HepG2 (cell line): ENCODE measurements at regions not wholly inside any gene's neighbourhood (a gene's known extent, or its start where the extent isn't known, plus 50 kb on each side); places are given as distances from the start of the nearest gene placed in this dataset.
A peak's percentile ranks its signal among the peaks of the same experiment; 100 is the strongest.

ENCODE experiments used
- FOXA3 ChIP-seq: IDR thresholded peaks from 2 replicates; pipeline ENCODE4 v1.6.1; 2016; ENCODE audit warnings: missing genetic modification reagents, missing compliant biosample characterization
- GLI4 ChIP-seq: sonication (generic); formaldehyde crosslinking; IDR thresholded peaks from 2 replicates; pipeline ENCODE4 v1.5.1; 2020; ENCODE audit warnings: missing genetic modification reagents, mild to moderate bottlenecking, moderate library complexity, borderline replicate concordance
- HOXA9 ChIP-seq: sonication (generic); formaldehyde crosslinking; IDR thresholded peaks from 2 replicates; pipeline ENCODE4 v1.8.1; 2022; ENCODE audit warnings: missing genetic modification reagents, mild to moderate bottlenecking, moderate library complexity, borderline replicate concordance
- KMT2A ChIP-seq: sonication (generic); formaldehyde crosslinking; IDR thresholded peaks from 2 replicates; pipeline ENCODE4 v1.4.0; 2020; ENCODE audit warnings: missing genetic modification reagents
- NFRKB ChIP-seq: fragments of 450-650 bp; IDR thresholded peaks from 2 replicates; pipeline ENCODE4 v1.6.1; 2017
- NR2F1 ChIP-seq, 2 experiments: fragments of 450-650 bp in 1 of 2; formaldehyde crosslinking in 1 of 2; IDR thresholded peaks; 2 replicates each; pipeline versions ENCODE4 v1.5.0 to v1.6.1; 2016 to 2020; ENCODE audit warnings: mild to moderate bottlenecking in 1 of 2, missing compliant biosample characterization in 1 of 2, missing genetic modification reagents in 1 of 2, moderate library complexity in 1 of 2
- PHF21A ChIP-seq: sonication (generic); formaldehyde crosslinking; IDR thresholded peaks from 2 replicates; pipeline ENCODE4 v1.5.0; 2020; ENCODE audit warnings: mild to moderate bottlenecking, missing genetic modification reagents
- RAD21 ChIP-seq: fragments of 450-650 bp; formaldehyde crosslinking; IDR thresholded peaks from 2 replicates; pipeline ENCODE4 v1.5.0; 2020; ENCODE audit warnings: mild to moderate bottlenecking
- SALL1 ChIP-seq: sonication (generic); formaldehyde crosslinking; IDR thresholded peaks from 2 replicates; pipeline ENCODE4 v1.8.0; 2022; ENCODE audit warnings: mild to moderate bottlenecking, missing genetic modification reagents
- SMC3 ChIP-seq: IDR thresholded peaks from 2 replicates; pipeline ENCODE4 v1.6.1; 2011; ENCODE audit warnings: low read length, improper control_type of control experiment
- SNRNP70 ChIP-seq: fragments of 200-400 bp; formaldehyde crosslinking; IDR thresholded peaks from 2 replicates; pipeline ENCODE4 v1.6.1; 2017; ENCODE audit warnings: mild to moderate bottlenecking, low read depth, low read length, moderate library complexity
- SP4 ChIP-seq: sonication (generic); formaldehyde crosslinking; IDR thresholded peaks from 2 replicates; pipeline ENCODE4 v1.8.1; 2023; ENCODE audit warnings: mild to moderate bottlenecking, missing genetic modification reagents
- STAG1 ChIP-seq: sonication (generic); formaldehyde crosslinking; IDR thresholded peaks from 2 replicates; pipeline ENCODE4 v1.4.0; 2020; ENCODE audit warnings: missing genetic modification reagents
- TP53 ChIP-seq: sonication (generic); formaldehyde crosslinking; conservative IDR thresholded peaks from 2 replicates; pipeline ENCODE4 v1.4.0; 2020; ENCODE audit warnings: missing genetic modification reagents
- XRCC5 ChIP-seq: fragments of 200-400 bp; formaldehyde crosslinking; optimal IDR thresholded peaks from 2 replicates; pipeline ENCODE3; 2017; ENCODE audit warnings: mild to moderate bottlenecking, low read length
- ZBED4 ChIP-seq: sonication (generic); formaldehyde crosslinking; IDR thresholded peaks from 2 replicates; pipeline ENCODE4 v1.4.0; 2020; ENCODE audit warnings: missing genetic modification reagents, borderline replicate concordance
- ZNF317 ChIP-seq: sonication (generic); formaldehyde crosslinking; IDR thresholded peaks from 2 replicates; pipeline ENCODE4 v1.5.0; 2020; ENCODE audit warnings: mild to moderate bottlenecking, missing genetic modification reagents
- ZNF451 ChIP-seq: sonication (generic); formaldehyde crosslinking; IDR thresholded peaks from 2 replicates; pipeline ENCODE4 v1.5.0; 2020; ENCODE audit warnings: mild to moderate bottlenecking, missing genetic modification reagents
- ZNF563 ChIP-seq: sonication (generic); formaldehyde crosslinking; IDR thresholded peaks from 2 replicates; pipeline ENCODE4 v1.8.0; 2022; ENCODE audit warnings: mild to moderate bottlenecking, moderate library complexity, missing genetic modification reagents
- ZNF614 ChIP-seq: IDR thresholded peaks from 2 replicates; pipeline ENCODE4 v1.6.1; 2018; ENCODE audit warnings: missing biosample characterization, missing genetic modification reagents, inconsistent platforms, borderline replicate concordance
- ZNF7 ChIP-seq: IDR thresholded peaks from 2 replicates; pipeline ENCODE4 v1.6.1; 2016; ENCODE audit warnings: missing biosample characterization, missing genetic modification reagents
- ZSCAN20 ChIP-seq: sonication (generic); formaldehyde crosslinking; IDR thresholded peaks from 2 replicates; pipeline ENCODE4 v1.4.0; 2020; ENCODE audit warnings: missing genetic modification reagents, mild to moderate bottlenecking, borderline replicate concordance
- TF ChIP-seq, protein P1 (sequence below): sonication (generic); formaldehyde crosslinking; IDR thresholded peaks from 2 replicates; pipeline ENCODE4 v1.4.0; 2020; ENCODE audit warnings: mild to moderate bottlenecking, missing genetic modification reagents

DNA sequence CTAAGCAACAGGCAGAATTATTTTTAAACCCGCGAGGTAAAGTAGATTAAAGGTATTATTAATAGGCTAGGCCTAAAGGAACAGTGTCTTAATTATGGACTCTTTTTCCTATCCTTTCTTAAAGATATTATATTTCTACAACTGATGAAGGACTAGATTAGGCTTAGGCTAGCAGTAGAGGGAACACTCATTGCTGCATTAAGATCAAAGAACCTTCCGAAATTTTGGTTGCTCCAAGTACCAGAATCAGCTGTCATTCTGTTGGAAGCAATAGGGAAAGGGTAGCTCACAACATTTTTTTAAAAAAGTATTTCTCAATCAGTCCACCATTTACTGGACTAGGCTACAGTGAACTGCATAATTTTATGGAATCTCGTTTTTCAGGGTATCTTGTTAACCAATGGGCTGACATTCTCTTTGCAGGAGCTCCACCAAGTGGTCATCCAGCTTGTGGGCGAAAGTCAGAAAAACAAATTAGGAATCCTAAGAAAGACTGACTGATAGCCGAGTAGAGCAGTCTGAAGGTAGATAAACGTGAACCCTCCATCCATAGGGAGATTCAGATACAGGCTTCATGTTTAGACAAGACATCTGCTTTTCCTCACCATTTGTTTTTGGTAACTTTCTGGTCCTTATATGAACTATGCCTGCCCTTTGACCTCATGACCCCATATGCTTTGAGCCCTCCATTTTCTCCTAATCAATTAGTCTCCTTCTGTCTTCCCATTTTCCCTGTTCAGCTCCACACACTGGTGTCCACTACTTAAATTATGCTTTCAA lies 103.6 kb upstream of the CHD1 start (continued):
- TF ChIP-seq ZNF451: no peak
- TF ChIP-seq KMT2A: no peak
- TF ChIP-seq HOXA9 (CRISPR knock-in tag): no peak
- peak; percentile 23; the same call in 1 of the 2 replicates for TF ChIP-seq FOXA3 (CRISPR knock-in tag)
- TF ChIP-seq, protein P1, sequence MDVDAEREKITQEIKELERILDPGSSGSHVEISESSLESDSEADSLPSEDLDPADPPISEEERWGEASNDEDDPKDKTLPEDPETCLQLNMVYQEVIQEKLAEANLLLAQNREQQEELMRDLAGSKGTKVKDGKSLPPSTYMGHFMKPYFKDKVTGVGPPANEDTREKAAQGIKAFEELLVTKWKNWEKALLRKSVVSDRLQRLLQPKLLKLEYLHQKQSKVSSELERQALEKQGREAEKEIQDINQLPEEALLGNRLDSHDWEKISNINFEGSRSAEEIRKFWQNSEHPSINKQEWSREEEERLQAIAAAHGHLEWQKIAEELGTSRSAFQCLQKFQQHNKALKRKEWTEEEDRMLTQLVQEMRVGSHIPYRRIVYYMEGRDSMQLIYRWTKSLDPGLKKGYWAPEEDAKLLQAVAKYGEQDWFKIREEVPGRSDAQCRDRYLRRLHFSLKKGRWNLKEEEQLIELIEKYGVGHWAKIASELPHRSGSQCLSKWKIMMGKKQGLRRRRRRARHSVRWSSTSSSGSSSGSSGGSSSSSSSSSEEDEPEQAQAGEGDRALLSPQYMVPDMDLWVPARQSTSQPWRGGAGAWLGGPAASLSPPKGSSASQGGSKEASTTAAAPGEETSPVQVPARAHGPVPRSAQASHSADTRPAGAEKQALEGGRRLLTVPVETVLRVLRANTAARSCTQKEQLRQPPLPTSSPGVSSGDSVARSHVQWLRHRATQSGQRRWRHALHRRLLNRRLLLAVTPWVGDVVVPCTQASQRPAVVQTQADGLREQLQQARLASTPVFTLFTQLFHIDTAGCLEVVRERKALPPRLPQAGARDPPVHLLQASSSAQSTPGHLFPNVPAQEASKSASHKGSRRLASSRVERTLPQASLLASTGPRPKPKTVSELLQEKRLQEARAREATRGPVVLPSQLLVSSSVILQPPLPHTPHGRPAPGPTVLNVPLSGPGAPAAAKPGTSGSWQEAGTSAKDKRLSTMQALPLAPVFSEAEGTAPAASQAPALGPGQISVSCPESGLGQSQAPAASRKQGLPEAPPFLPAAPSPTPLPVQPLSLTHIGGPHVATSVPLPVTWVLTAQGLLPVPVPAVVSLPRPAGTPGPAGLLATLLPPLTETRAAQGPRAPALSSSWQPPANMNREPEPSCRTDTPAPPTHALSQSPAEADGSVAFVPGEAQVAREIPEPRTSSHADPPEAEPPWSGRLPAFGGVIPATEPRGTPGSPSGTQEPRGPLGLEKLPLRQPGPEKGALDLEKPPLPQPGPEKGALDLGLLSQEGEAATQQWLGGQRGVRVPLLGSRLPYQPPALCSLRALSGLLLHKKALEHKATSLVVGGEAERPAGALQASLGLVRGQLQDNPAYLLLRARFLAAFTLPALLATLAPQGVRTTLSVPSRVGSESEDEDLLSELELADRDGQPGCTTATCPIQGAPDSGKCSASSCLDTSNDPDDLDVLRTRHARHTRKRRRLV (CRISPR knock-in tag): no peak
- TF ChIP-seq SALL1 (CRISPR knock-in tag): 0 out of 2 replicates have a peak, but pooled peaks have one; percentile 10
- peak; percentile 96 for TF ChIP-seq SMC3
- 0 out of 2 replicates have a peak, but pooled peaks have one; percentile 19 for TF ChIP-seq TP53 (CRISPR knock-in tag)
- TF ChIP-seq RAD21: peak; percentile 85
- no peak for TF ChIP-seq ZSCAN20 (CRISPR knock-in tag)
- TF ChIP-seq GLI4 (CRISPR knock-in tag): 0 out of 2 replicates have a peak, but pooled peaks have one; percentile 22
- TF ChIP-seq SP4 (CRISPR knock-in tag): no peak
- TF ChIP-seq ZNF7 (CRISPR knock-in tag): no peak
- no peak for TF ChIP-seq NFRKB
- peak in 1 of 2 experiments; percentile 81; a peak in 2 of 4 replicates for TF ChIP-seq NR2F1 (CRISPR knock-in tag; IDR thresholded peaks at IDR 0.05)
- no peak for TF ChIP-seq ZNF317 (CRISPR knock-in tag)
- 0 out of 2 replicates have a peak, but pooled peaks have one; percentile 50 for TF ChIP-seq ZNF614
- no peak for TF ChIP-seq SNRNP70
- no peak for TF ChIP-seq ZNF563 (CRISPR knock-in tag)
- TF ChIP-seq STAG1 (CRISPR knock-in tag): peak; percentile 94
- TF ChIP-seq PHF21A (CRISPR knock-in tag): no peak
- TF ChIP-seq ZBED4 (CRISPR knock-in tag): no peak
- TF ChIP-seq XRCC5: peak; percentile 8
